ENCODE measurements at regions not wholly inside any gene's neighbourhood (a gene's known extent, or its start where the extent isn't known, plus 50 kb on each side); places are given as distances from the start of the nearest gene placed in this dataset.

DNA sequence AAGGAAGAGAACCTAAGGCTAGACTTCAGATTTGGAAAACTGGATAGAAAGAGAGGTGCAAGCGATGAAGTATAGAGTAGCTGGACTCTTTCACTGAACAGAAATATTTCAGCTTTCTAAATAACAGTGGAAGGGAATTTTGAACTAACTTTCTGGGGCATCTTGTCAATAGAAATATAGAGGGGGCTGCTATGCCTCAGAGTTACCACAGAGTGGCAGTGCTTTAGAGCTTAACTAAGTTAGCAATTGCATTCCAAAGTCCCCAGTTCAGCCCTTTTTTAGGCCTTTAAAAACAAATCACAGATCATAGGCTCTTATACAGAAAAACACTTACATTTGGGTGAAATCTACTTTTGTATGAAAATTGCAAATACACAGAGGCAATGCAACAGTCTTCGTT is 154.2 kb upstream of the CDH8 start:
- Histone ChIP-seq H2AFZ (ENCODE audit: low read length) (no peak overlapping the region), H3K4me1 (ENCODE audit: low read length) (no peaks in the 10 kb centered on the region), H3K4me3 (ENCODE audit: low read length) (no peak overlapping the region), H3K27me3 (replicated peaks; ENCODE audit: insufficient read depth, low read length) (no peaks in the 10 kb centered on the region), H3K27ac (ENCODE audit: low read length) (no peak overlapping the region), H3K79me2 (ENCODE audit: low read length) (no peaks in the 10 kb centered on the region), H3K9me2 (replicated peaks; ENCODE audit: insufficient read depth, low read length) (no peaks in the 10 kb centered on the region), H3K36me3 (replicated peaks; ENCODE audit: insufficient read depth, low read length) (no peaks in the 10 kb centered on the region), H4K20me1 (ENCODE audit: insufficient read depth, low read length) (no peaks in the 10 kb centered on the region), H3K9ac (ENCODE audit: low read length) (no peak overlapping the region), H3K4me2 (ENCODE audit: low read depth, low read length) (no peak overlapping the region), H3F3A (ENCODE audit: insufficient read depth, low read length) (no peaks in the 10 kb centered on the region), H3K9me3 (replicated peaks; ENCODE audit: insufficient read depth, low read length) (no peaks in the 10 kb centered on the region)
- TF ChIP-seq, protein P1, sequence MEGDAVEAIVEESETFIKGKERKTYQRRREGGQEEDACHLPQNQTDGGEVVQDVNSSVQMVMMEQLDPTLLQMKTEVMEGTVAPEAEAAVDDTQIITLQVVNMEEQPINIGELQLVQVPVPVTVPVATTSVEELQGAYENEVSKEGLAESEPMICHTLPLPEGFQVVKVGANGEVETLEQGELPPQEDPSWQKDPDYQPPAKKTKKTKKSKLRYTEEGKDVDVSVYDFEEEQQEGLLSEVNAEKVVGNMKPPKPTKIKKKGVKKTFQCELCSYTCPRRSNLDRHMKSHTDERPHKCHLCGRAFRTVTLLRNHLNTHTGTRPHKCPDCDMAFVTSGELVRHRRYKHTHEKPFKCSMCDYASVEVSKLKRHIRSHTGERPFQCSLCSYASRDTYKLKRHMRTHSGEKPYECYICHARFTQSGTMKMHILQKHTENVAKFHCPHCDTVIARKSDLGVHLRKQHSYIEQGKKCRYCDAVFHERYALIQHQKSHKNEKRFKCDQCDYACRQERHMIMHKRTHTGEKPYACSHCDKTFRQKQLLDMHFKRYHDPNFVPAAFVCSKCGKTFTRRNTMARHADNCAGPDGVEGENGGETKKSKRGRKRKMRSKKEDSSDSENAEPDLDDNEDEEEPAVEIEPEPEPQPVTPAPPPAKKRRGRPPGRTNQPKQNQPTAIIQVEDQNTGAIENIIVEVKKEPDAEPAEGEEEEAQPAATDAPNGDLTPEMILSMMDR (IDR thresholded peaks at IDR 0.05; ENCODE audit: low read length): peak; percentile 49
- no peak for TF ChIP-seq EZH2phosphoT487 (IDR thresholded peaks at IDR 0.05; ENCODE audit: low read length)
- DNase-seq: peak; percentile 44

DNA sequence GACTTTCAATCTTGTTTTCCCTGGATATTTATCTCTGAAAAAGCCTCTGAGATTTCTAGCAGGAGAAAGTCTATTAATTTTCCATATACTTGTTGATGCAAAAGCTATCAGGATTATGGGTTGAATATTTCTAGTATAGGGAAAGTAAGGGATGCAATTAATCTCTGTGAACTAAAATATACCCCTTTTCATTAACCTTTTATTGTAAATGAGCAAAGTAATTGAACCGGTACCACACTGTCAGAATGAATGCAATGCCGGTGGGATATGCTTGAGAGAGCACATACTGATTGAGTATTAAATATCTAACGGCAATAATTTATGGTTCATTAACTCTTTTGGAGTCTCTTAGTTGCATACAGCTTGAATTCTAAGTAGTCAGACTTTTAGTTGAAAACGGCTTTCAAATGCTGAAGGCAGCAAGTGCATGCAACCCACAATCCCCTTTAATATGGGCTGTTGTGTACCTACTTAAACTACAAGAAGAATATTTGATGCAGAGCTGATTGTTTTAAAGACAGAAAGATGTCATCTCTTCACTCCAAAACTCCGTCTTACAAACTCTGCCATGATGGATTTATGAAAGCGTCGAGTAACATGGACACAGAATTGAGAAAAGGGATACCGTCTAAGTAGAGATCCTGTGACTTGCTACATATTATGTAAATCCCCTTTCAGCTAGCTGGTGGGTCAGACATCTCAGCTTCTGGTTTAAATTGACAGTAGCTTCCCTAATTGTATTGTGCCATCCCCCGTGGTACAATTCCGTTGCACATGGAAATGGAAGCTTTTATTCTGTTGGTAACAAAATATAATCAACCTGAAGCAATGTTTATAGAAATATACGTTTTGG is 141.3 kb upstream of the CDH8 start:
- Histone ChIP-seq H2AFZ (ENCODE audit: low read length) (no peak overlapping the region), H3K79me2 (ENCODE audit: low read length) (no peaks in the 10 kb centered on the region), H3K4me1 (ENCODE audit: low read length) (no peaks in the 10 kb centered on the region), H3K9me2 (replicated peaks; ENCODE audit: insufficient read depth, low read length) (no peaks in the 10 kb centered on the region), H3K4me2 (ENCODE audit: low read depth, low read length) (no peak overlapping the region), H4K20me1 (ENCODE audit: insufficient read depth, low read length) (no peaks in the 10 kb centered on the region), H3K4me3 (ENCODE audit: low read length) (no peak overlapping the region), H3K9me3 (replicated peaks; ENCODE audit: insufficient read depth, low read length) (no peaks in the 10 kb centered on the region), H3F3A (ENCODE audit: insufficient read depth, low read length) (no peaks in the 10 kb centered on the region), H3K36me3 (replicated peaks; ENCODE audit: insufficient read depth, low read length) (no peaks in the 10 kb centered on the region), H3K27me3 (replicated peaks; ENCODE audit: insufficient read depth, low read length) (no peaks in the 10 kb centered on the region), H3K27ac (ENCODE audit: low read length) (no peak overlapping the region), H3K9ac (ENCODE audit: low read length) (no peak overlapping the region)
- DNase-seq: no peak
- TF ChIP-seq EZH2phosphoT487 (IDR thresholded peaks at IDR 0.05; ENCODE audit: low read length): no peak
- TF ChIP-seq, protein P1 (IDR thresholded peaks at IDR 0.05; ENCODE audit: low read length): no peak
- TF ChIP-seq EZH2 (optimal IDR thresholded peaks at IDR 0.05; ENCODE audit: low read depth, low read length): no peak

DNA sequence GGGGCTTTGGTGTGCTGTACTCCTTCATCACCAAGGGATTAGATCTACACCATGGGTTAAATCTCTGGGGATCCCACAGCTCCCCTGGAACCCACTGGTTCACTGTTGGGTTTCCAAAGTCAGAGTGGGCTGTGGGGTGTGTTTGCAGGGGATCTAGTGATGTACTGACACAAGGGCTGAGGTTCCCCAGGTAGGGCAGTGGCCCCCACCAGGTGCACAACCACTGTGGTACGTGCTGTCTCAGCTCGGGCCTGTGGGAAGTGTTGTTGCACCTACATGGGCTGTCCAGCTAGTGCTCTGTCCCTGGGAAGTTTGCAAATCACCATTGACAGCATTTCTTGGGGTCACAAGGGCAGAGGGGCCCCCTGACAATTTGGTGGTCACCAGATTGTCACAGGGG is 134.4 kb upstream of the CDH8 start:
- DNase-seq: no peak
- no peak overlapping the region for H3K27ac ChIP-seq (ENCODE audit: low read length)
- no peaks in the 10 kb centered on the region for H3F3A ChIP-seq (ENCODE audit: insufficient read depth, low read length)
- no peak overlapping the region for H2AFZ ChIP-seq (ENCODE audit: low read length)
- no peaks in the 10 kb centered on the region for H3K9me3 ChIP-seq (replicated peaks; ENCODE audit: insufficient read depth, low read length)
- no peak overlapping the region for H3K9ac ChIP-seq (ENCODE audit: low read length)
- H3K27me3 ChIP-seq (replicated peaks; ENCODE audit: insufficient read depth, low read length): no peaks in the 10 kb centered on the region
- no peaks in the 10 kb centered on the region for H3K79me2 ChIP-seq (ENCODE audit: low read length)
- no peak overlapping the region for H3K4me3 ChIP-seq (ENCODE audit: low read length)
- no peaks in the 10 kb centered on the region for H3K36me3 ChIP-seq (replicated peaks; ENCODE audit: insufficient read depth, low read length)
- H3K9me2 ChIP-seq (replicated peaks; ENCODE audit: insufficient read depth, low read length): no peaks in the 10 kb centered on the region
- no peak for TF ChIP-seq EZH2phosphoT487 (IDR thresholded peaks at IDR 0.05; ENCODE audit: low read length)
- TF ChIP-seq EZH2 (optimal IDR thresholded peaks at IDR 0.05; ENCODE audit: low read depth, low read length): no peak
- TF ChIP-seq, protein P1 (IDR thresholded peaks at IDR 0.05; ENCODE audit: low read length): no peak
- H4K20me1 ChIP-seq (ENCODE audit: insufficient read depth, low read length): no peaks in the 10 kb centered on the region
- H3K4me1 ChIP-seq (ENCODE audit: low read length): no peaks in the 10 kb centered on the region
- no peak overlapping the region for H3K4me2 ChIP-seq (ENCODE audit: low read depth, low read length)
